ENCODE measurements at regions not wholly inside any gene's neighbourhood (a gene's known extent, or its start where the extent isn't known, plus 50 kb on each side); places are given as distances from the start of the nearest gene placed in this dataset.

DNA sequence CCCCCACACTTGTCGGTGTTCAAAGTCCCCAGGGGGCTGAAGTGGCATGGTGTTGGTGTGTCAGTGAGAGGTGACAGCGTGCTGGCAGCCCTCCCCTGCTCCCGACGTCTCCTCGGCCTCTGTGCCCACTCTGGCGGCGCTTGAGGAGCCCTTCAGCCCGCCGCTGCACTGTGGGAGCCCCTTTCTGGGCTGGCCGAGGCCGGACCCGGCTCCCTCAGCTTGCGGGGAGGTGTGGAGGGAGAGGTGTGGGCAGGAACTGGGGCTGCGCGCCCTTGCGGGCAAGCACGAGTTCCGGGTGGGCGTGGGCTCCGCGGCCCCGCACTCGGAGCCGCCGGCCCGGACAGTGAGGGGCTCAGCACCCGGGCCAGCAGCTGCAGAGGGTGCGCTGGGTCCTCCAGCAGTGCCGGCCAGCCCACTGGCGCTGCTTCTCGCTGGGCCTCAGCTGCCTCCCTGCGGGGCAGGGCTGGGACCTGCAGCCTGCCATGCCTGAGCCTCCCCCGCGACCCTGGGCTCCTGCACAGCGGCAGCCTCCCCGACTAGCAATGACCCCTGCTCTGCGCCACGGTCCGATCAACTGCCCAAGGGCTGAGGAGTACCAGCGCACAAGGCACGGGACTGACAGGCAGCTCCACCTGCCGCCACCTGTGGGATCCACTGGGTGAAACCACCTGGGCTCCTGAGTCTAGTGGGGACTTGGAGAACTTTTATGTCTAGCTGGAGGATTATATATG, 224.1 kb upstream of the RIOK2 start:
- no peak overlapping the region for H3K4me3 Mint-ChIP-seq (ENCODE audit: unreplicated experiment)
- no TSS peak for BruUV-seq (replicated peaks)
- H3K36me3 Mint-ChIP-seq (ENCODE audit: insufficient read depth, unreplicated experiment) = no peaks in the 10 kb centered on the region
- no peak overlapping the region for H3K4me3 ChIP-seq (ENCODE audit: low read depth, low read length)
- H3K4me1 ChIP-seq = no peaks in the 10 kb centered on the region
- peaks cover 3% of the 10 kb centered on the region for H3K27me3 Mint-ChIP-seq (ENCODE audit: insufficient read depth, unreplicated experiment)
- ChIA-PET CTCF (no interaction called here), POLR2A (no interaction called here)
- H3K27me3 ChIP-seq (replicated peaks; ENCODE audit: control insufficient read depth, insufficient read depth, low read length) = no peaks in the 10 kb centered on the region
- H3K9me3 Mint-ChIP-seq (ENCODE audit: unreplicated experiment) = no peaks in the 10 kb centered on the region
- peaks cover 6% of the 10 kb centered on the region for H3K4me1 Mint-ChIP-seq (ENCODE audit: low read depth, unreplicated experiment)
- no peaks in the 10 kb centered on the region; the same call in 1 of the 2 replicates for H3K36me3 ChIP-seq (ENCODE audit: control insufficient read depth, insufficient read depth, low read length)
- DNase-seq = no peak
- TF ChIP-seq, protein P1, sequence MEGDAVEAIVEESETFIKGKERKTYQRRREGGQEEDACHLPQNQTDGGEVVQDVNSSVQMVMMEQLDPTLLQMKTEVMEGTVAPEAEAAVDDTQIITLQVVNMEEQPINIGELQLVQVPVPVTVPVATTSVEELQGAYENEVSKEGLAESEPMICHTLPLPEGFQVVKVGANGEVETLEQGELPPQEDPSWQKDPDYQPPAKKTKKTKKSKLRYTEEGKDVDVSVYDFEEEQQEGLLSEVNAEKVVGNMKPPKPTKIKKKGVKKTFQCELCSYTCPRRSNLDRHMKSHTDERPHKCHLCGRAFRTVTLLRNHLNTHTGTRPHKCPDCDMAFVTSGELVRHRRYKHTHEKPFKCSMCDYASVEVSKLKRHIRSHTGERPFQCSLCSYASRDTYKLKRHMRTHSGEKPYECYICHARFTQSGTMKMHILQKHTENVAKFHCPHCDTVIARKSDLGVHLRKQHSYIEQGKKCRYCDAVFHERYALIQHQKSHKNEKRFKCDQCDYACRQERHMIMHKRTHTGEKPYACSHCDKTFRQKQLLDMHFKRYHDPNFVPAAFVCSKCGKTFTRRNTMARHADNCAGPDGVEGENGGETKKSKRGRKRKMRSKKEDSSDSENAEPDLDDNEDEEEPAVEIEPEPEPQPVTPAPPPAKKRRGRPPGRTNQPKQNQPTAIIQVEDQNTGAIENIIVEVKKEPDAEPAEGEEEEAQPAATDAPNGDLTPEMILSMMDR (IDR thresholded peaks at IDR 0.05; ENCODE audit: insufficient read depth in 1 of 2, low read depth in 1 of 2, low read length in 1 of 2, severe bottlenecking in 1 of 2, unreplicated experiment in 1 of 2) = no peak
- H3K27ac Mint-ChIP-seq (ENCODE audit: unreplicated experiment) = no peak overlapping the region
- intact Hi-C loops (cut with micrococcal nuclease; ENCODE audit: unreplicated experiment) = no loop called here
- no peaks in the 10 kb centered on the region for H3K9me3 ChIP-seq

DNA sequence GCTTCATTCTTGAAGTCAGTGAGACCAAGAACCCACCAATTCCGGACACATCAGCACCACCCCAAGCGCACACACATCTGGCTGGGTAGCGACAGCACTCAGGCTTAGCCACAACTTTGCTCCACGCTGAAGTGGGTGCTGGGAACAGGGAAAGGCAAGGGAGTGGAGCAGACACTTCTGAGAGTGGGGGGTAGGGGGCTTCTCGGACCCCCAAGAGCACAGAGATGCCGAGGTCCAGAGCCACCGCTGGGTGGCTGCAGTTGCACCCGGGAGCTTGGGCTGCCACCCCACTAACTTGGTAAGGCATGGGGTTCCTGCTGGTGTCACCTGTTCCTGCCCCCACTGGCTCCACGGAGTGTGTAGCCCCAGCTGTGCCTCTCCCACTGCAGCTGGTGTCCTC, 225.3 kb upstream of the RIOK2 start:
- no TSS peak for BruUV-seq (replicated peaks)

DNA sequence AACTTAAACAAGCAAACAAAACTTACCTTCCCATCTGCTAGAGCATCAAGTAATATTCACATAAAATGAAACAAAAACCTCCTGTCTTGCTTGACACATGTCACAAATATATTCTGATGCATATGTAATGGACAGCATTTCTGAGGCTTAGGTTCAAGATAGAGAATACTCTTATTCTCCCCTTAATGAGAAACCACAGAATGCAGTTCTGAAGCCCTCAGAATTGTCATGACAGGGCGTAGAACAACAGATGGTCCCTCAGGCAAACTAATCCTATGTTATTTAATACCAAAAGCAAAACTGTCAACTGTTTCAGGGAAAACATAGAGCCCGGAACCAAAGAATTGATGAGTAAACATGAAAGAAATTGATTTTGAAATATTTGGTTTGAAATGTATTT, 229.9 kb upstream of the RIOK2 start:
- Histone ChIP-seq H3K27me3 (replicated peaks; ENCODE audit: control insufficient read depth, insufficient read depth, low read length) (no peaks in the 10 kb centered on the region), H3K4me3 (ENCODE audit: low read depth, low read length) (no peak overlapping the region), H3K36me3 (ENCODE audit: control insufficient read depth, insufficient read depth, low read length) (no peaks in the 10 kb centered on the region), H3K9me3 (no peaks in the 10 kb centered on the region), H3K4me1 (no peaks in the 10 kb centered on the region)
- no peaks in the 10 kb centered on the region for H3K9me3 Mint-ChIP-seq (ENCODE audit: unreplicated experiment)
- H3K27ac Mint-ChIP-seq (ENCODE audit: unreplicated experiment) = no peak overlapping the region
- H3K4me1 Mint-ChIP-seq (ENCODE audit: low read depth, unreplicated experiment) = no peaks in the 10 kb centered on the region
- CTCF ChIA-PET = no interaction called here
- DNase-seq = no peak
- intact Hi-C loops (cut with micrococcal nuclease; ENCODE audit: unreplicated experiment) = no loop called here
- H3K27me3 Mint-ChIP-seq (ENCODE audit: insufficient read depth, unreplicated experiment) = peaks cover 6% of the 10 kb centered on the region
- TF ChIP-seq, protein P1 (IDR thresholded peaks at IDR 0.05; ENCODE audit: insufficient read depth in 1 of 2, low read depth in 1 of 2, low read length in 1 of 2, severe bottlenecking in 1 of 2, unreplicated experiment in 1 of 2) = no peak
- no peak overlapping the region for H3K4me3 Mint-ChIP-seq (ENCODE audit: unreplicated experiment)
- POLR2A ChIA-PET = no interaction called here
- no peaks in the 10 kb centered on the region for H3K36me3 Mint-ChIP-seq (ENCODE audit: insufficient read depth, unreplicated experiment)
- no TSS peak for BruUV-seq (replicated peaks)

More for the DNA sequence above, 225.3 kb upstream of the RIOK2 start:
- intact Hi-C loops (cut with micrococcal nuclease; ENCODE audit: unreplicated experiment) = no loop called here
- ChIA-PET POLR2A (no interaction called here), CTCF (no interaction called here)
- no peak for DNase-seq
- Mint-ChIP-seq H3K27ac (ENCODE audit: unreplicated experiment) (no peak overlapping the region), H3K36me3 (ENCODE audit: insufficient read depth, unreplicated experiment) (no peaks in the 10 kb centered on the region), H3K4me3 (ENCODE audit: unreplicated experiment) (no peak overlapping the region), H3K9me3 (ENCODE audit: unreplicated experiment) (no peaks in the 10 kb centered on the region), H3K4me1 (ENCODE audit: low read depth, unreplicated experiment) (no peaks in the 10 kb centered on the region), H3K27me3 (ENCODE audit: insufficient read depth, unreplicated experiment) (peaks cover 6% of the 10 kb centered on the region)
- no peaks in the 10 kb centered on the region for H3K4me1 ChIP-seq
- H3K4me3 ChIP-seq (ENCODE audit: low read depth, low read length) = no peak overlapping the region
- H3K27me3 ChIP-seq (replicated peaks; ENCODE audit: control insufficient read depth, insufficient read depth, low read length) = no peaks in the 10 kb centered on the region
- H3K36me3 ChIP-seq (ENCODE audit: control insufficient read depth, insufficient read depth, low read length) = no peaks in the 10 kb centered on the region
- TF ChIP-seq, protein P1 (IDR thresholded peaks at IDR 0.05; ENCODE audit: insufficient read depth in 1 of 2, low read depth in 1 of 2, low read length in 1 of 2, severe bottlenecking in 1 of 2, unreplicated experiment in 1 of 2) = no peak
- no peaks in the 10 kb centered on the region for H3K9me3 ChIP-seq
